Glutamatergic neuron (in vitro differentiated cells): ENCODE measurements at regions not wholly inside any gene's neighbourhood (a gene's known extent, or its start where the extent isn't known, plus 50 kb on each side); places are given as distances from the start of the nearest gene placed in this dataset.
"Not testable (repeated sequence)": the region's sequence is repeated elsewhere in the genome, so short reads cannot be mapped to it uniquely, and the experiment has no call there.

Source experiments
- DNase-seq: peaks from one replicate; pipeline ENCODE4 v3.0.0; 2022
- H3K27ac Mint-ChIP-seq: one replicate; pipeline ENCODE4 v1.8.0; 2020; ENCODE audit warnings: mild to moderate bottlenecking, mixed read lengths, inconsistent platforms; ENCODE audit not compliant: unreplicated experiment
- H3K27me3 Mint-ChIP-seq: one replicate; pipeline ENCODE4 v1.8.0; 2020; ENCODE audit warnings: mild to moderate bottlenecking, moderate library complexity, mixed read lengths, inconsistent platforms; ENCODE audit not compliant: unreplicated experiment
- H3K36me3 Mint-ChIP-seq: one replicate; pipeline ENCODE4 v1.8.0; 2020; ENCODE audit warnings: mild to moderate bottlenecking, mixed read lengths, inconsistent platforms; ENCODE audit not compliant: unreplicated experiment
- H3K4me1 Mint-ChIP-seq: one replicate; pipeline ENCODE4 v1.8.0; 2020; ENCODE audit warnings: mild to moderate bottlenecking, low read depth, mixed read lengths, inconsistent platforms; ENCODE audit not compliant: unreplicated experiment
- H3K4me3 Mint-ChIP-seq: one replicate; pipeline ENCODE4 v1.8.0; 2020; ENCODE audit warnings: mild to moderate bottlenecking, mixed read lengths, inconsistent platforms; ENCODE audit not compliant: unreplicated experiment
- H3K9me3 Mint-ChIP-seq: one replicate; pipeline ENCODE4 v1.8.0; 2020; ENCODE audit warnings: mild to moderate bottlenecking, moderate library complexity, mixed read lengths, inconsistent platforms; ENCODE audit not compliant: unreplicated experiment
- TF ChIP-seq, protein P1 (sequence below): fragments of 200-600 bp; sonication (generic); IDR thresholded peaks from one replicate; pipeline ENCODE4 v1.5.0; 2021; ENCODE audit not compliant: partially characterized antibody, unreplicated experiment

DNA sequence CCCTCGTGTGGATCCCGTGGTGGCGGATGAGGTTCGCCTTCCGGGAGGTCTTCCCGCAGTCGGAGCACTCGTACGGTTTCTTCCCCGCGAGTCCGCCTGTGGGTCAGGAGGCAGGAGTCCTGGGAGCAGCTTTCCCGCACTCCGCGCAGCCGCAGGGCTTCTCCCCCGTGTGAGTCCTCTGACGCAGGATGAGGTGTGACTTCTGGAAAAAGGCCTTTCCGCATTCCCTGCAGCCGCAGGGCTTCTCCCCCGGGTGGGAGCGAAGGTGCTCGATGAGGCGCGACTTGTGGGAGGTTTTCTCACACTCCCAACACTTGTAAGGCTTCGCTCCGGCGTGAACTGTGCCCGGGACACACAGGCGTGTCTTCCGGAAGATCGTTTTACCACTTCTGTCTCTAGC, 68.8 kb upstream of the WIPI2 start:
- H3K27me3 Mint-ChIP-seq, H3K27ac Mint-ChIP-seq, H3K4me3 Mint-ChIP-seq, DNase-seq, H3K4me1 Mint-ChIP-seq, H3K9me3 Mint-ChIP-seq, H3K36me3 Mint-ChIP-seq: not testable (repeated sequence)

DNA sequence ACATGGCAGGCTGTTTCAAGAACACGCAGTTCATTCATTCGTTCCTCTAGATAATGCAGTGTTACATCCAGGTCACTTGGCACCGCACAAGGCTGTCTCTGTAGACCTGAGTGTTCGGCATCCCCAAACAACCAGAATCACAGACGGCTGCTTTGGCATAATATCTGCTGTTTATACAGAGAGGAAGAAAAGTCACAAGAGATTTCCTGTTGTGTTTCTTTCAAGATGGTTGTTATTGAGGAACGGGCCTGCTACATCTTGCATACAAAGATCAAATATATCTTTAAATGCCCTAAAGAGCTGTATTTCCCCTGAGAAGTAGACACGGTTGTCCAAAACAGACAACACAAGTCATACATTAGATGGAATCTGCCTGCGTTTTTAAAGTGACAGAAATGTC, 58.8 kb upstream of the WIPI2 start:
- not testable (repeated sequence) for H3K4me1 Mint-ChIP-seq

DNA sequence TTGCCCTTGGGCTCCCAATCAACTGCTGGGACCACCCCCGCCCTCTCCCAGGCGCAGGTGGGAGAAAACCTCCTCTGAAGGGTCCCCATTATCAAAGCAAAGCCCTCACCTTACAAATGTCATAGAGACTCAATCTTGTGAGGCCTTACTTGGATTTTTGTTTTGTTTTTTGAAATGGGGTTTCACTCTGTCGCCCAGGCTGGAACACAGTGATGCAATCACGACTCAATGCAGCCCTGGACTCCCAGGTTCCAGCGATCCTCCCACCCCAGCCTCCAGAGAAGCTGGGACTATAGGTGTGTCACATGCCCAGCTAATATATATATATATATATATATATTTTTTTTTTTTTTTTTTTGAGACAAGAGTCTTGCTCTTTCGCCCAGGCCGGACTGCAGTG, 57.5 kb upstream of the WIPI2 start:
- no peak for DNase-seq
- Mint-ChIP-seq H3K36me3 (no peaks in the 10 kb centered on the region), H3K27ac (no peak overlapping the region), H3K9me3 (no peaks in the 10 kb centered on the region), H3K4me1 (no peaks in the 10 kb centered on the region), H3K4me3 (no peak overlapping the region), H3K27me3 (peaks cover 1% of the 10 kb centered on the region)
- TF ChIP-seq, protein P1, sequence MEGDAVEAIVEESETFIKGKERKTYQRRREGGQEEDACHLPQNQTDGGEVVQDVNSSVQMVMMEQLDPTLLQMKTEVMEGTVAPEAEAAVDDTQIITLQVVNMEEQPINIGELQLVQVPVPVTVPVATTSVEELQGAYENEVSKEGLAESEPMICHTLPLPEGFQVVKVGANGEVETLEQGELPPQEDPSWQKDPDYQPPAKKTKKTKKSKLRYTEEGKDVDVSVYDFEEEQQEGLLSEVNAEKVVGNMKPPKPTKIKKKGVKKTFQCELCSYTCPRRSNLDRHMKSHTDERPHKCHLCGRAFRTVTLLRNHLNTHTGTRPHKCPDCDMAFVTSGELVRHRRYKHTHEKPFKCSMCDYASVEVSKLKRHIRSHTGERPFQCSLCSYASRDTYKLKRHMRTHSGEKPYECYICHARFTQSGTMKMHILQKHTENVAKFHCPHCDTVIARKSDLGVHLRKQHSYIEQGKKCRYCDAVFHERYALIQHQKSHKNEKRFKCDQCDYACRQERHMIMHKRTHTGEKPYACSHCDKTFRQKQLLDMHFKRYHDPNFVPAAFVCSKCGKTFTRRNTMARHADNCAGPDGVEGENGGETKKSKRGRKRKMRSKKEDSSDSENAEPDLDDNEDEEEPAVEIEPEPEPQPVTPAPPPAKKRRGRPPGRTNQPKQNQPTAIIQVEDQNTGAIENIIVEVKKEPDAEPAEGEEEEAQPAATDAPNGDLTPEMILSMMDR = no peak

More for the DNA sequence above, 58.8 kb upstream of the WIPI2 start:
- H3K27me3 Mint-ChIP-seq, H3K36me3 Mint-ChIP-seq, DNase-seq, H3K4me3 Mint-ChIP-seq, H3K9me3 Mint-ChIP-seq, H3K27ac Mint-ChIP-seq: not testable (repeated sequence)

DNA sequence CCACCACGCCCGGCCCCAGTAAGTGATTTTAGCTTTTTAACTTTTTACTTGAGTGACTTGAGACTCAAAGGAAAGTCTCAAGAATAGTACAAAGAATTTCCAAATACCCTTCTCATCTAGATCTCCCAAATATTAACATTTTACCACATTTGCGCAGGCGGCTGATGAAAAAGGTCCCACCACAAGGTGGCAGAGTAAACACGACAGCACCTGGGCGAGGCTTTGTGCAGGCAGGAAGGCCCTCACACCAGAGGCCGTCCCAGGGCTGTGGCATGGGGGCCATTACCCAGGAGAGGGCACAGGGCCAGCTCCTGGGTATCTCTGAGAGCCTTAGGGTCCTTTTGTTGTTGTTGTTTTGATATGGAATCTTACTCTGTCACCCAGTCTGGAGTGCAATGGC, 50.0 kb upstream of the WIPI2 start:
- DNase-seq = peak; percentile 53
- H3K36me3 Mint-ChIP-seq = no peaks in the 10 kb centered on the region
- no peaks in the 10 kb centered on the region for H3K4me1 Mint-ChIP-seq
- H3K27me3 Mint-ChIP-seq = peaks cover 8% of the 10 kb centered on the region
- TF ChIP-seq, protein P1 = peak; percentile 40
- H3K9me3 Mint-ChIP-seq = peaks cover 2% of the 10 kb centered on the region
- no peak overlapping the region for H3K27ac Mint-ChIP-seq
- no peak overlapping the region for H3K4me3 Mint-ChIP-seq
